HG03520 (cell line): ENCODE measurements at regions not wholly inside any gene's neighbourhood (a gene's known extent, or its start where the extent isn't known, plus 50 kb on each side); places are given as distances from the start of the nearest gene placed in this dataset.

Experiments
- ATAC-seq: cut with Tn5 transposase; IDR thresholded peaks from one replicate; pipeline ENCODE4 v1.9.1; 2021; ENCODE audit warnings: mild to moderate bottlenecking, moderate library complexity; ENCODE audit not compliant: unreplicated experiment

- ATAC-seq = no peak
Observed at GRCh38 chr6:91864911-91865310, 1278.0 kb upstream of the MAP3K7 start.

GRCh38 chr6:91860541-91861335 lies 1273.9 kb upstream of the MAP3K7 start:
- ATAC-seq = no peak

- no peak for ATAC-seq
Observed at GRCh38 chr6:91852252-91852651, 1265.4 kb upstream of the MAP3K7 start.

GRCh38 chr6:91834813-91835212 lies 1247.9 kb upstream of the MAP3K7 start:
- no peak for ATAC-seq

- no peak for ATAC-seq
Observed at GRCh38 chr6:91827151-91827550, 1240.3 kb upstream of the MAP3K7 start.

- ATAC-seq = no peak
Observed at GRCh38 chr6:91826128-91826527, 1239.3 kb upstream of the MAP3K7 start.

- no peak for ATAC-seq
Observed at GRCh38 chr6:91824331-91824730, 1237.5 kb upstream of the MAP3K7 start.

- no peak for ATAC-seq
Observed at GRCh38 chr6:91822581-91822980, 1235.7 kb upstream of the MAP3K7 start.

- no peak for ATAC-seq
Observed at GRCh38 chr6:91816335-91816734, 1229.5 kb upstream of the MAP3K7 start.

- no peak for ATAC-seq
Observed at GRCh38 chr6:91813641-91814040, 1226.8 kb upstream of the MAP3K7 start.

GRCh38 chr6:91812596-91813274 lies 1225.9 kb upstream of the MAP3K7 start:
- ATAC-seq = no peak

- ATAC-seq = no peak
Observed at GRCh38 chr6:91804981-91805380, 1218.1 kb upstream of the MAP3K7 start.

- ATAC-seq = no peak
Observed at GRCh38 chr6:91802431-91802830, 1215.6 kb upstream of the MAP3K7 start.

GRCh38 chr6:91796603-91797002 lies 1209.7 kb upstream of the MAP3K7 start:
- ATAC-seq = no peak

GRCh38 chr6:91788501-91788900 lies 1201.6 kb upstream of the MAP3K7 start:
- no peak for ATAC-seq

GRCh38 chr6:91786474-91787184 lies 1199.8 kb upstream of the MAP3K7 start:
- ATAC-seq = no peak

- ATAC-seq = no peak
Observed at GRCh38 chr6:91782802-91783201, 1195.9 kb upstream of the MAP3K7 start.

GRCh38 chr6:91781946-91782345 lies 1195.1 kb upstream of the MAP3K7 start:
- no peak for ATAC-seq

- ATAC-seq = no peak
Observed at GRCh38 chr6:91780270-91780669, 1193.4 kb upstream of the MAP3K7 start.

- no peak for ATAC-seq
Observed at GRCh38 chr6:91761621-91762020, 1174.7 kb upstream of the MAP3K7 start.

- ATAC-seq = no peak
Observed at GRCh38 chr6:91754691-91755090, 1167.8 kb upstream of the MAP3K7 start.

- no peak for ATAC-seq
Observed at GRCh38 chr6:91751526-91751925, 1164.7 kb upstream of the MAP3K7 start.
